A172 (cell line): ENCODE measurements at regions not wholly inside any gene's neighbourhood (a gene's known extent, or its start where the extent isn't known, plus 50 kb on each side); places are given as distances from the start of the nearest gene placed in this dataset.

ENCODE experiments used
- DNase-seq: peaks from one replicate; pipeline ENCODE4 v3.0.0-alpha.2; 2015; ENCODE audit warnings: low spot score

DNA sequence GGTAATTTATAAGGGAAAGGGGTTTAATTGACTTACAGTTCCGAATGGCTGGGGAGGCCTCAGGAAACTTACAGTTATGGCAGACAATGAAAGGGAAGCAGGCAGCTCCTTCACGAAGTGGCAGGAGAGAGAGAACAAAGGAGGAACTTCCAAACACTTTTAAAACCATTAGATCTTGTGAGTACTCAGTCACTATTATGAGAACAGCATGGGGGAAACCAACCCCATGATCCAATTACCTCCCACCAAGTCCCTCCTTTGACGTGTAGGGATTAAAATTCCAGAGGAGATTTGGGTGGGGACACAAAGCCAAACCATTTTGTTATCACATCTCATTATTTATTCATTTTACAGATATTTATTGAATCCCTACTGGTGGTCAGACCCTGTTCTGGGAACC is 822.8 kb downstream of the GALC start:
- no peak for DNase-seq

DNA sequence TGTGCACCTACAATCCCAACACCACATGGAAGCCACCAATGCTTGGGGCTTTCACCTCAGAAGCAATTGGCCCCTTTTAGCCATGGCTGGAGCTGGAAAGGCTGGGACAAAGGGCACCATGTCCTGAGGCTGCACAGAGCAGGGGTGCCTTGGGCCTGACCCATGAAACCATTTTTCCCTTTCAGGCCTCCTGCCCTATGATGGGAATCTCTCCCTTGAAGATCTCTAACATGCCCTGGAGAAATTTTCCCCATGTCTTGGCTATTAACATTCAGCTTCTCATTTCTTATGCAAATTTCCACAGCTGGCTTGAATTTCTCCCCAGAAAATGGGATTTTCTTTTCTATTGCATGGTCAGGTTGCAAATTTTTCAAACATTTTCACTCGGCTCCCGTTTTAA is 823.6 kb downstream of the GALC start:
- DNase-seq, result no peak

DNA sequence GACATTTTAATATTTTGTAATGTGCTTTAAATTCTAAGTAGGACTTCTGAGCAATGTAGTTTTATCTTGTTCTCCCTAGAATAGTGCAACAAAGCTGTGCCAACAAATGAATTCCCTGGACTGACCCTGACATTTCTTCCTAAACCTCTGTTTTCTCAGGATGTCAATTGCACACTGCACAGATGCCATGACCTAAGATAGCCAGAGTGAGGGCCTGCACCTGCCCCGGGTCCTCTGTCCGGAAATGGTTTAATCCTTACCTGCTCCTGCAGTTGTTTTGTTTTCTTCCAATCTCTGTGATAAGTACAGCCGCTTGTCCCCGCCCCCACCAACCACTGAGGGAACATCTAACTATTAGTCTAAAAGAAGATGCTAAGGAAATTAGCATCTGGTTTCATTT is 831.5 kb downstream of the GALC start:
- DNase-seq, result no peak

DNA sequence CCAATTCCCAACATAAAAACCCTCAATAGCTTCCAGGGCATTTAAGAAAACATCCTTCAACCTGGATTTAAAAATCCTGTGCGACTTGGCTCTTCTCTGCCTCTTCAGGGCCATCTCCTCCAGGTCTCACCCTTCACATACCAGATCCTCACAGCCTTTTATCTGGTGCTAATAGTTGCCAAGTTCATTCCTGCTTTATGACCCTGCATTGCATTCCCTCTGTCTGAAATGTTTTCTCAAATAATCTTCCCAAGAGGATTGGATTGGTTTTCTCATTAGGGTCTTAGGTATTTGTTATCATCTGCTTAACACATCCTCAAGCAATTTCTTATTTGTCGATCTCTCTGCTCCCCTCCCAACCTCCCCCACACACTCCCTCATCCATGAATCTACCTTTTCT is 832.0 kb downstream of the GALC start:
- DNase-seq, result no peak

DNA sequence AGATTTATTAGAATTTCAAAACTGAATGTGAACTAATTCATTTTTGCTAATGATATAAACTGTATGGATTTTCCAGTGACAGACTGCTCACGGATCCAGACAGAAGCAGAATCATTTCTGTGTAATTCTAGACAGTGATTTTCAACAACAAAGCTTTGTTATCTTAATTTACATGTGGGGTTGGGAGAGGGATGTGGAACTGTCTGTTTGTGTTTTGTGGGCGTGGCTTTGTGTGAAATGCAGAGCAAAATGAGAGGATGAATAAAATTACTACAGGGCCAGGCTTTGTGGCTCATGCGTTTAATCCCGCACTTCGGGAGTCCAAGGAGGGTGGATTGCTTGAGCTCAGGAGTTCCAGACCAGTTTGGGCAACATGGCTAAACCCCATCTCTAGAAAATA is 834.7 kb downstream of the GALC start:
- no peak for DNase-seq

DNA sequence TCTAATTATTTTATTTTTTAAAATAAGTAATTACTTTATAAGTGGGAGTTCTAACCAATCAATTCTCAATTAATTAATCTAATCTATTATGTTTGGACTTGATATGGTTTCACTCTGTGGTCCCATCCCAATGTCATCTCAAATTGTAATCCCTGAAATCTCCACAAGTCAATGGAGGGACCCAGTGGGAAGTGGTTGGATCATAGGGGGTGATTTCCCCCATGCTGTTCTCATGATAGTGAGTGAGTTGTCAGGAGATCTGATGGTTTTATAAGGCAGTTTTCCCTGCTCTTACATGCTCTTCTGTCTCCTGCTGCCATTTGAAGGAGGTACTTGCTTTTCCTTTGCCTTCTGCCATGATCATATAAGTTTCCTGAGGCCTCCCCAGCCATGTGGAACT is 836.1 kb downstream of the GALC start:
- DNase-seq, result no peak

DNA sequence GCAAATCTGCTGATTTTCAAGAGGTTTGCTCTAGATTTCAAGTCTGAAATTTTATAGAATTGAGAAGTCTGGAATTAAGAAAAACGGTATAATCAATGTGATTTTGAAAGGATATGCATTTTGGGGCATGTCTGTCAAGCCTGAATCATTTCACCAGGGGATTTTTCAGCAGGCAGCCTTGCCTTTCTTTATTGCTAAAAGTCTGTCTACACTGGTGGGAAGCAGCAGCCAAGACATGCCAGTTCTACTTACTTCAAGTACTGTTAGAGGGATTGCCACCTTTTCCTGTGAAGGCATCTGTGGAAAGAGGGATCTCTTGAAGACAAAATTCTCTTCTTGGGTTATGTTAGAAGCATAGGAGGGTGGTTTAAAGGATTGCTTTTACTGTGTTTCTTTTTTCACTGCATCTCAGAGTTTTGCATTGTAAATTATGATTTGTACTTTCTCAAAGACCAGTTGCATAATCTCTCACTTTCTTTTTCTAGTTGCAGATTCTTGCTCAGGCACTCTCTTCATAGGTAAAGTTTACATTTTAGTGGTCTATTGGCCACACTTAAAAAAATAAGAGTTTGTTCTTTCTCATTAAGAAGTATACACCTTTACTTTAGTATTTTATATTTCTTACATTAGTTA is 837.0 kb downstream of the GALC start:
- DNase-seq, result no peak

DNA sequence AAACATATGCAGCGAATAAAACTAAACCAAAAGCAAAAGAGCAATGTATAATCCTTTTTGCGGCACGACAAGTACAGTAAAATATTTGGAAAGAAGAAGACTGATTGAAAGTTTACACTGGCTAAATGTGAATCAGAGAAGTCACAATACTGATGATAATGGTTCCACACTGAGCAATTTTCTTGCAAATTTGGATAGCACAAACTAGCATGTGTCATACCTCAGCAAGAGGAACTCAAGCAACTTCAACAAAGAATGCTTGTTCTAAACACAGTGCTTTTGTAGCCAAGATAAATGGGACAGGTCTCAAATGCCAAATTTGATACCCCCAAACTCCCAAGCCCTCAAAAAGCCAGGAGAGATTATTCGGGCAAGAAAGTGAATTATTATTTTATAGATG is 839.1 kb downstream of the GALC start:
- no peak for DNase-seq

DNA sequence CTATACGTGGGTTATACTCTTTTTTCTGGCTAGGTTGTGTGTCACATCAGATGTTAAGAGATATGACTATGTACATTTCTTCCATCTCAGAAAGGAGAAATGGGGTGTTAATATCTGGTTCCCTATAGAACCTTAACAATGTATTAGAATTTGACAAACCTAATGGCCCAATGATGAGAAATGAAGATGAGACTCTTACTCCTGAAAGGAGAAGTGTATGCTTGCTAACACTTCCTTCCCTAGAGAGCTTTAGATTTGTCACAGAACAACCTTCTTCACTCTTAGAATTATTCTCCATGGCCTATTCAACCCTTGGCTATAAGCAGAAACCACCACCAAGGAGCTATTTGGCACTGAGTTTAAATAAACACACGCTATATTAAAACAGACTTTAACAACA is 839.6 kb downstream of the GALC start:
- no peak for DNase-seq

DNA sequence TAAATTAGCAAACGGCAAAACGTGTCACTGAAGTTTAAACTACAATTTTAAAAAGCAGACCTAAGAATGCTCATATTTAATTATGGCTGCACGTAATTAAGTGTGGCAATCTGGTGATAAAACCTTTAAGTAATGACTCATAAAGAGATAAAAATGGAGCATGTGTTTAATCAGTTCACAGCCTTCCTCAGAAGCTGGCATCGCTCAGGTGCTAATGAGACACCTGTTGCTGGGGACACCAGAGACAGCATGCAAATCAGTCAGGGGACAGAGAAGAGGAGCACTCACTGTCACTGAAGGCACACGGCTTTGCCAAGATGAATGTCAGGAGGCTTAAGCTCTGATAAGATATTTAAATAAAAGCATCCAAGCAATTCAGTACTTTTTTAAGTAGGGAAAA is 840.3 kb downstream of the GALC start:
- no peak for DNase-seq

DNA sequence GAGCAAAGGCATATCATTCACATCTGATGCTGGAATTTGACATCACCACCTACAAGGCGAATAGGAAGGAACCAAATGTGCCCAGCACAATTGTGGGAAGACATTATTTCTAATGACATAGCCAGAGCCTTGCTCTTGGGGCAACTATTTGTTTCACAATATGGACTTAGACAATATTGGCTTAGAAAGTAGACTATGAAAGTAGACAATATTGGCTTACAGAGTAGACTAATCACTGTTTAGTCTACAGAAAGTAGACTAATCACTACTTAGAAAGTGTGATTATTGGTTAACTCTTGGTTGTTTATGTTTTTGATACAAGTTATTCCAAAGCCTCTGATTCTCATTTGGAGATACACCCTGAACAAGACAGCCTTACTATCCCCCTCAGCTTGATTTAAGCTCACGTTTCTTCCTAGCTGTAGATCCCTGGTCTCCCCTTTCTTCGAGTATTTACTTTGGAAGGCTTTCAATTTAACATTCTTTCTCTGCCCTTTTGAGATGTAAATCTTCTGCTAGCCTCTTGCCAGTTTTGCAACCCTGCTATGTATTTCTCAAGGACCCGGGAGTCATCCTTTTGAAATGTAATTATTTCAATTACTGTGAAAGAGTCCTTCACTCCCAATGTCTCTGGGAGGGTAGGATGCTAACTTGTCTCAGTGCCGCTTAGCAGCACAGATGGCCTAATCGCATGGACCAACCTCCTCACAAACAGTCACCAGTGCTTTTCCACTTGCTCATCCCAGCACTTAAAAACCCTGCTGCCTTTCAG is 843.2 kb downstream of the GALC start:
- DNase-seq, result no peak

DNA sequence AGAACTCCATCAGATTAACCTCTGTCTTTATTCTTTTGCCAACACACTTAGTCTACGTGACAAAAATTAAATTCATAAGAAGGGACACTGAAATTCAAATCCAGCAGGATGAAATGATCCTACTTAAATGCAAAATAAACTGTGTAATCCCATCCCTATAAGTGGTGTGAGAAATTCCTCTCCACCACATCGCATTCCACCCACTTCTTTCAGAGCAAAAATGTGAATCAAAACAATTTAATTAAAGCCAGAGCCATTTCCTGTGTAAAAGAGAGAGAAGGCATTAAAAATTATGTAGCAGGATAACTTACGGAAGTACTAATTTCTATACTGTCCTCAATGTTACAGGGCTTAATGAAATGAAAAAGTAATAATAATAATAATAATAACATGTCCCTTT is 844.3 kb downstream of the GALC start:
- no peak for DNase-seq

DNA sequence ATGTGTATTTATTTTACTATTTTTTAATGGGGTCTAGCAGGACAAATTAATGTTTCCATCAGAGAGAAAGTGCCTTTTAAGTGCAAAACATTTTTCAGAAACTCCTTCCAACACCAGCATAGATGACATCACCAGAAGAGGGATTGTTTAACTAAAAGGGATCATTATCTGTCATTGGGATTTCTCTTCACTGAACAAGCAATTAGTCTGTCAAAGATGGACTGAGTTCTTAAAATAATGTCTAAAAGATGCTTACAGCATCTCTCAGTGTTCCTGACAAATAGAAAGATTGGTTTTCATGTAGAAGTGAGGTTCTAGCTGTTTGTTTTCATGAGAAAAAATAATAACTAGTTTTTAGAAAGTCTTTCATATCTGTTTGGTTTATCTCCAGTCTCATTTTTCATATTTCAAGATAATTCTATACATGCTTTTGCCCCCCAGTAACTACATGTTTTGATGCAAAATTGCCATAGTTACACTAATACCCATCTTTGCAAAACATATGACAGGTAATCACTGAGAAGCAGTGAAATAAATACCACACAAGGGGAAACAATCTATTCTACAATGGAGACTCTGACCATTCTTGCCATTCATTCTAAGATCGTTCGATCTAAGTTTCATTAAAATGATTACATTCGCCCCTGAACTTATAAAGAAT is 850.3 kb downstream of the GALC start:
- DNase-seq, result no peak

DNA sequence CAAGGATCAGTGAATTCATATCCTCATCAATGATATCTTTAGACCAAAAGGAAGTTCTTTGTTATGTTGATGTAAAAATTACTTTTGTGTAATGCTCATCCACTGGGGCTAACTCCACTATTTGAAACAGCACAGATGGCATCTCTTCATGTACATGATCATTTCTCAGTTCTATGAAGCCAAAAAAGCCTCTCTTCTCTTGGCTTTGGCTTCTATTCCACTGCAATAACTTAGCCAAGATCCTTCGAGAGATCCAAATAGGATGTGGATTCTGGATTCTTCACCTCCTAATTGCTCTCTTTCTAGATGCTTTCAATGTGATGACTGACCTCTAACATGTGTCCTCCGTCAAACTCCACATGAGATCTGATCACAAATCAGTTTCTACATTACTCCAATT is 851.2 kb downstream of the GALC start:
- DNase-seq, result no peak

DNA sequence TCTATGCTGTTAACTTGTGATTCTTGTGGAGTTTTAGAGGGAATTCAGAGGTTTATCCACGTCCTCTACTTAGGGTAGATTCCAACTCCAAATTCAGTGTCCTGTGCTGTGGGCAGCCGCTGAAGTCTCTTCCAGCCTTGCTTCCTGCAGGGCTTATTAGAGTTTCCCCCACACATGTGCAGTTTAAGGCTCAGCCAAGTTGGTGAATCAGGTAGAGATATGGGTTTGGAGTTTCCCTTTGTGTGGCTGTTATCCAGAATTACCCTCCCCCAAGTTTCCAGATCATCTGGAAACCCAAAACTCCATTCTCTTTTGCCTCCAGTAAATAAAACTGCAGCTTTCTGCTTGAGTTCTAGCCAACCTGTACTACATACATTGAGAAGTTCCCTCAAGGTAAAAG is 853.7 kb downstream of the GALC start:
- DNase-seq, result peak; percentile 3

DNA sequence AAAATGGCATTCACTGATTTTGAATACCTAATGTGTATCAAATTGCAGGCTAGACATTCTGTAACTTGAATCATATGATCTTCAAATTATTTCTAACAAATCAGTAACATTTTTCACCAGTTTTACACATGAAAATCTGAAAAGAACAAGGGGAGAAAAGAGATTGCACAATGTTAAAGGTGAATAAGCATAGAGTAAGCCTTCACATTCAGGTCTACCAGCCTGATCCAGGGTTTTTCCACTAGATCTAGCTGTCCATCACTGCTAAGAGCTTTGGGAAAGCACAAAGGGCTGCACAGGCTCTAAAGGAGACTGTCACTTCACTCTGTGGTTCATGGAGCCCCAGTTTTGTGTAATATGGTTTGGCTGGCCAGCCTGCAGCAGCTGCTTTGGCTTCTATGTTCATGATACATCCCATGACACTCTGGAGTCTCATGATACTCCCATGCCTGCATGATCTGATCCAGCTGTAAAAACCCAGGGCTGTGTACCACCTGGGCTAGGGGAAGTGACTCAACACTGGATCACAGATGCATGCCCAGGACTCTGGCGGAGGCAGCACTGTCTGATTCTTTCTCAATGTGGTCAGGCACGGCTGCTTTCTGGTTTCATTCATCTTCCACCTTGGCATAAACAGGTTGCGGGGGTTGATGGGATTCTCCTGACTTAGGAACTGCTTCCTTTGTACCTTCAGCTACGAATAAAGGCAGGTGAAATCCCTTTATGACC is 859.7 kb downstream of the GALC start:
- DNase-seq, result peak; percentile 69

DNA sequence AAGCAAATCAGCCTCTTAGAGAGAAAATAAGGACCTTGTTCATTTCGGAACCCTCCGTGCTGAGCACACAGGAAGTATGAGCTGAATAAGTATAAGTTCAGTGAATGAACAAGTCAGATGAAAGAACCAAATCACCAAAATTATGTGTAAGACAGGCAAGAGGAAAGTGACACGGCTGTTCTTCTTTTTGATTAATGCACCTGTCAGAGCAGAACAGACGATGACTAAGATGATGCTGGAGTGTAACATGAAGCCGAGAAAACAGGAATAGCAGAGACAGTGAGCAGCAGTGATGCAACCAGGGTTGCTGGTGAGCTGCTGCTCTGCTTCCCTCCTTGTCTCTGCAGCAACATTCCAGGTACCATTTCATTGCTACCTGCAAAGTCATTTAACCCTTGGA is 861.1 kb downstream of the GALC start:
- peak; percentile 41 for DNase-seq

DNA sequence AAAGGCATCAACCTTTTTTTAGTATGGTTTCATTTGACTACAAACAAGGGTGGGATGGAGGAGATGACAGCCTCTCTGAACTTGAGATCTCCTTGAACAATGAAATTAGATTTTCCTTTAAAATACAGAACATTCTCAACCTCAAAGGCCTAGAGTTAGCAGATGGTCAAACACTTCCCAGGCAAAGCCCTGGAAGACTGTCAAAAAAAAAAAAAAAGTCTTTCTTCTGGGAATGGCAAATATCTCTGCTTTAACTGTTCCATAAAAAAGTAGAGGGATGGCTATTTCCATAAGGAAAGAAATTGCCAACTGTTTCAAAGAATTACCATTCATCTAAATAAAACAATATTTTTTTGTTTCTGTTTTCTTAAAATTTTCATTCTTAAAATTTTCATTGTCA is 870.8 kb downstream of the GALC start:
- no peak for DNase-seq

DNA sequence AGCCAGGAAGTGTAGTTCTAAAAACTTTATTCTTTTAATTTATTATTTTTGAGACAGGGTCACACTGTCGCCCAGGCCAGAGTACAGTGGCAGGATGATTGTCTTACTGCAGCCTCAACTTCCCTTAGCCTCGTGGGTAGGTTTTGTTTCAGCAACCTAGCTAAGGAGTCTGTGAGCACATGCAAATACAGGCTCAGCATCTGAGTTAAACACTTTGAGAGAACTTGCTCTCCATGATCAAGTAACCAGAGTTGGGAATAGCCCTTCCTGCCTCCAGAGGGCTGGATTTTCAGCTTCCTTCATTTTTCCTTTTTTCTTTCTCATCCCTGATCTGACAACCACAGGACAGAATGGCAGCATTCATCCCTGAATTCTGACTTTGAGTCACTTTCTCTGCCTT is 871.3 kb downstream of the GALC start:
- no peak for DNase-seq

DNA sequence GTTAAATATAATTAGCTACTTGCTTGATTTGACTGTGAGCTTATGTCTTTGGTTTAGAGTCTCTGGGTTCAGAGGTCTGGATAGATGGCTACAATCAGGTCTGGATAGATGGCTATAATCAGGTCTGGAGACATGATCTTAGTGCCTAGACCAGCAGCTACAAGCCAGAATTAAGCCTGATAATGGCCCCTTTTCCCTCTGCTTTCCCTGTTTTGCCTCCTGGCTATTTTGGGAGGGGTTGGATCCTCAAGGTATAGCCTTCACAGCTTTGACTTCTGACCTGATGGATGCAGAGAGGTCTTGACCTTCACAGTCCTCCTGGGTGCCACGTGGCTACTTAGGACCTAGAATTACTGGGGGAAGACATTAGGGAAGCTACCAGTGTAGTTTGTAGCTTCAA is 877.7 kb downstream of the GALC start:
- no peak for DNase-seq

DNA sequence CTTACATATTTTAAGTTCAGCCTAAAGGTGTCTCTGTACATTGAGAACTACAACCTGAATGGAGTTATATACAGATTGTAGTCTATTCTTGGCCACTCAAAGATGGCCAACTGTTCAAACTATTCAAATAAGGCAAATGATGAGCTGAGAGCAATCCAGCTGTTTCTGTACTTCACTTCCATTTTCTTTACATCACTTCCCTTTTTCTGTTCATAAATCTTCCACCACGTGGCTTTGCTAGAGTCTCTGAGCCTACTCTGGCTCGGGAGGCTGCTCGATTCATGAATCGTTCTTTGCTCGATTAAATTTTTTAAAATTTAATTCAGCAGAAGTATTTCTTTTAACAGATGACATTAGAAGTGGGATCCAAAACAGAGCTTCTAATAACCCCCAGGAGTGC is 879.7 kb downstream of the GALC start:
- no peak for DNase-seq

DNA sequence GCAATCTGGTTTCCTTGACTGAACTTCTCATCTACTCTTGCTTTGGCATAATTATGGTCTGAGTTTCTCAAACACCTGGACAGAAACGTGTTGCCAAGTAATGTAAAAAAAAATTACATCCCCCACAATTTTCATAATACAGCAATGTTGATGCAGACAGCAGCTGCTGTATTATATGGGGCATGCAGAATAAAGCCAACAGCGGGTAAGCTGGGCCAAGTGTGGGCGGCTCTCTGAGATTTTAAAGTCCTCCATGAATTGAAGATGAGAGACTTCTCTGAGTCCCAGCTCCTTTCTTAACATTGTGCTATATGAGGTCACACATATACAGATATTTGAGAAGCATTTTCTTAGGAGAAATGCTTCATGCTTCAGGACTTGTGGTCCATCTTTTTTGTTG is 881.2 kb downstream of the GALC start:
- DNase-seq, result no peak

DNA sequence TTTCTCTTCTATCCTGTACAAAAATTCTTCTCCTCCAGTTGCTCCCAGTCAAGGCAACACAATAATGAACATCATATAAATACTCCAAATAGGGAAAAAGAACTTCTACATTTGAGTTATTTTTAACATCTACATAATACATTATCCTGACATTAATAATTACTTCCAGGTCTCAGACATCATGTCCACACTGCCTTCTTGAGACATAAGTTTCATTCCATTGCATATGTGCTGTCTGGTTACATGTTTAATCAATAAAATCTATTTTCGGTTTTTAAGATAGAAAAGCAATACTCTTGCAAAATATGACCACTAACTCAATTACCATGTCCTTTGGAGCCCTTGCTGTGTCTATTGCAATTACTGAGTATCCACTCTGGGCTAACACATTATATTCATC is 881.9 kb downstream of the GALC start:
- DNase-seq, result no peak
